ENCODE measurements at regions not wholly inside any gene's neighbourhood (a gene's known extent, or its start where the extent isn't known, plus 50 kb on each side); places are given as distances from the start of the nearest gene placed in this dataset.
"Not testable (repeated sequence)": the region's sequence is repeated elsewhere in the genome, so short reads cannot be mapped to it uniquely, and the experiment has no call there.

GRCh38 chr14:62432955-62433354 lies 612.3 kb downstream of the KCNH5 start:
- DNase-seq, result no peak

- no peak for DNase-seq
Measured at GRCh38 chr14:62436261-62436660, 609.0 kb downstream of the KCNH5 start.

- no peak for DNase-seq
Measured at GRCh38 chr14:62439210-62439609, 606.0 kb downstream of the KCNH5 start.

GRCh38 chr14:62443796-62444195 lies 601.5 kb downstream of the KCNH5 start:
- no peak for DNase-seq

- no peak for DNase-seq
Measured at GRCh38 chr14:62445570-62445969, 599.7 kb downstream of the KCNH5 start.

- no peak for DNase-seq
Measured at GRCh38 chr14:62451221-62451620, 594.0 kb downstream of the KCNH5 start.

GRCh38 chr14:62453226-62453625 lies 592.0 kb downstream of the KCNH5 start:
- no peak for DNase-seq

GRCh38 chr14:62455446-62455845 lies 589.8 kb downstream of the KCNH5 start:
- DNase-seq, result no peak

GRCh38 chr14:62462988-62463387 lies 582.3 kb downstream of the KCNH5 start:
- DNase-seq, result no peak

- DNase-seq, result no peak
Measured at GRCh38 chr14:62468946-62469345, 576.3 kb downstream of the KCNH5 start.

GRCh38 chr14:62470935-62471334 lies 574.3 kb downstream of the KCNH5 start:
- DNase-seq, result no peak

GRCh38 chr14:62491146-62491545 lies 554.1 kb downstream of the KCNH5 start:
- no peak for DNase-seq

- no peak for DNase-seq
Measured at GRCh38 chr14:62497708-62498107, 547.5 kb downstream of the KCNH5 start.

GRCh38 chr14:62501021-62501750 lies 544.1 kb downstream of the KCNH5 start:
- DNase-seq, result no peak

- no peak for DNase-seq
Measured at GRCh38 chr14:62505045-62505444, 540.2 kb downstream of the KCNH5 start.

GRCh38 chr14:62521309-62521708 lies 523.9 kb downstream of the KCNH5 start:
- not testable (repeated sequence) for DNase-seq

- DNase-seq, result no peak
Measured at GRCh38 chr14:62528296-62528695, 517.0 kb downstream of the KCNH5 start.

GRCh38 chr14:62532181-62532580 lies 513.1 kb downstream of the KCNH5 start:
- no peak for DNase-seq

GRCh38 chr14:62546862-62547474 lies 498.3 kb downstream of the KCNH5 start:
- no peak for DNase-seq

GRCh38 chr14:62557416-62557815 lies 487.8 kb downstream of the KCNH5 start:
- DNase-seq, result no peak

- no peak for DNase-seq
Measured at GRCh38 chr14:62558451-62558850, 486.8 kb downstream of the KCNH5 start.

- no peak for DNase-seq
Measured at GRCh38 chr14:62585247-62585646, 460.0 kb downstream of the KCNH5 start.

- no peak for DNase-seq
Measured at GRCh38 chr14:62592877-62593276, 452.4 kb downstream of the KCNH5 start.

GRCh38 chr14:62597143-62597542 lies 448.1 kb downstream of the KCNH5 start:
- no peak for DNase-seq
